Stimulated activated CD4-positive, alpha-beta T cell treated with anti-CD3 and anti-CD28 coated beads, Interleukin-2, amount 100 ng/mL, for 4 hours (primary cell): ENCODE measurements at regions not wholly inside any gene's neighbourhood (a gene's known extent, or its start where the extent isn't known, plus 50 kb on each side); places are given as distances from the start of the nearest gene placed in this dataset.
"Not testable (repeated sequence)": the region's sequence is repeated elsewhere in the genome, so short reads cannot be mapped to it uniquely, and the experiment has no call there.

ENCODE experiments used
- DNase-seq: peaks from one replicate; pipeline ENCODE4 v3.0.0-alpha.2; 2020; ENCODE audit warnings: low read depth

- DNase-seq: no peak
These were observed 99.3 kb upstream of the CHD6 start for GRCh38 chr20:41717483-41717882.

- no peak for DNase-seq
These were observed 98.7 kb upstream of the CHD6 start for GRCh38 chr20:41716911-41717310.

- no peak for DNase-seq
These were observed 98.3 kb upstream of the CHD6 start for GRCh38 chr20:41716436-41716835.

GRCh38 chr20:41715526-41715925 lies 97.3 kb upstream of the CHD6 start:
- no peak for DNase-seq

- no peak for DNase-seq
These were observed 95.9 kb upstream of the CHD6 start for GRCh38 chr20:41714030-41714429.

- DNase-seq: no peak
These were observed 86.7 kb upstream of the CHD6 start for GRCh38 chr20:41704896-41705295.

- DNase-seq: no peak
These were observed 84.5 kb upstream of the CHD6 start for GRCh38 chr20:41702647-41703046.

GRCh38 chr20:41701588-41702348 lies 83.6 kb upstream of the CHD6 start:
- DNase-seq: no peak

- DNase-seq: not testable (repeated sequence)
These were observed 81.5 kb upstream of the CHD6 start for GRCh38 chr20:41699673-41700072.

- DNase-seq: no peak
These were observed 79.8 kb upstream of the CHD6 start for GRCh38 chr20:41697861-41698559.

- no peak for DNase-seq
These were observed 78.3 kb upstream of the CHD6 start for GRCh38 chr20:41696428-41696827.

GRCh38 chr20:41694796-41695195 lies 76.6 kb upstream of the CHD6 start:
- no peak for DNase-seq

GRCh38 chr20:41693136-41693979 lies 75.2 kb upstream of the CHD6 start:
- DNase-seq: peak; percentile 70

- peak; percentile 54 for DNase-seq
These were observed 74.4 kb upstream of the CHD6 start for GRCh38 chr20:41692479-41693135.

GRCh38 chr20:41691443-41691842 lies 73.3 kb upstream of the CHD6 start:
- DNase-seq: no peak

- DNase-seq: no peak
These were observed 72.5 kb upstream of the CHD6 start for GRCh38 chr20:41690702-41691101.

GRCh38 chr20:41686961-41687360 lies 68.8 kb upstream of the CHD6 start:
- no peak for DNase-seq

GRCh38 chr20:41685145-41685544 lies 67.0 kb upstream of the CHD6 start:
- not testable (repeated sequence) for DNase-seq

- DNase-seq: no peak
These were observed 60.6 kb upstream of the CHD6 start for GRCh38 chr20:41678799-41679198.

GRCh38 chr20:41672282-41672681 lies 54.1 kb upstream of the CHD6 start:
- no peak for DNase-seq

- DNase-seq: no peak
These were observed 53.0 kb upstream of the CHD6 start for GRCh38 chr20:41671143-41671542.

GRCh38 chr20:41670631-41671030 lies 52.5 kb upstream of the CHD6 start:
- DNase-seq: no peak
